Chondrocyte (in vitro differentiated cells): ENCODE measurements at regions not wholly inside any gene's neighbourhood (a gene's known extent, or its start where the extent isn't known, plus 50 kb on each side); places are given as distances from the start of the nearest gene placed in this dataset.

Experiments used
- DNase-seq: peaks from one replicate; pipeline ENCODE4 v3.0.0; 2021; ENCODE audit warnings: mixed read lengths, low spot score
- H3K27ac Mint-ChIP-seq: one replicate; pipeline ENCODE4 v1.8.0; 2021; ENCODE audit warnings: mild to moderate bottlenecking, moderate library complexity, mixed read lengths; ENCODE audit not compliant: unreplicated experiment
- H3K27me3 Mint-ChIP-seq: 2 replicates; pipeline ENCODE4 v1.8.0; 2021; ENCODE audit warnings: low read depth, mixed read lengths
- H3K36me3 Mint-ChIP-seq: 2 replicates; pipeline ENCODE4 v1.8.0; 2021; ENCODE audit warnings: low read depth, mixed read lengths
- H3K4me1 Mint-ChIP-seq: 2 replicates; pipeline ENCODE4 v1.8.0; 2021; ENCODE audit warnings: low read depth, mild to moderate bottlenecking, mixed read lengths
- H3K4me3 Mint-ChIP-seq: one replicate; pipeline ENCODE4 v1.8.0; 2021; ENCODE audit warnings: mild to moderate bottlenecking, moderate library complexity, mixed read lengths; ENCODE audit not compliant: unreplicated experiment
- H3K9me3 Mint-ChIP-seq: 2 replicates; pipeline ENCODE4 v1.8.0; 2021; ENCODE audit warnings: low read depth, mixed read lengths
- TF ChIP-seq, protein P1 (sequence below): fragments of 200-600 bp; sonication (generic); IDR thresholded peaks from 2 replicates; pipeline ENCODE4 v1.5.0; 2021; ENCODE audit warnings: antibody characterized with exemption, mild to moderate bottlenecking, moderate library complexity

DNA sequence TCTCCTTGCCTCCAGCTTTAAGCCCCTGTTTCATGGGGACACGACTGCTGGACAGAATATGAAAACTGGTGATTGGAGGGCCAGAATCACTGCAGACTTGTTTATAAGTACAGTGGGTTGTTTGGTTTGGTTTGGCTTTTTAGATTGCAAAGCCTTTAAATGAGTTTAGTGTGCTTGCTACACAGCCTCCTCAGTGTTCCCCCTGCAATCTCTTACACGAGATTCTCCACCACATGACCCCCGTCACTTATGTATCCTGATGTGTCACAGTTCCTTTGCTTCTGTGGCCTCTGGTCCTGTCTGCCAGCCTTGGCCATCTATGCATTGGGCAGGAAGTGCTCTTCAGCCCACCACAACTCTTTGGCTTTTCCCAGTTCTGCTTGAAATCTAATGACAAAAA is 103.7 kb upstream of the ANKRD1 start:
- DNase-seq = no peak
- H3K27me3 Mint-ChIP-seq = no peaks in the 10 kb centered on the region
- H3K9me3 Mint-ChIP-seq = peaks cover 8% of the 10 kb centered on the region
- no peak overlapping the region for H3K4me3 Mint-ChIP-seq
- H3K27ac Mint-ChIP-seq = no peak overlapping the region
- peaks cover 37% of the 10 kb centered on the region for H3K4me1 Mint-ChIP-seq
- H3K36me3 Mint-ChIP-seq = peaks cover 2% of the 10 kb centered on the region
- TF ChIP-seq, protein P1, sequence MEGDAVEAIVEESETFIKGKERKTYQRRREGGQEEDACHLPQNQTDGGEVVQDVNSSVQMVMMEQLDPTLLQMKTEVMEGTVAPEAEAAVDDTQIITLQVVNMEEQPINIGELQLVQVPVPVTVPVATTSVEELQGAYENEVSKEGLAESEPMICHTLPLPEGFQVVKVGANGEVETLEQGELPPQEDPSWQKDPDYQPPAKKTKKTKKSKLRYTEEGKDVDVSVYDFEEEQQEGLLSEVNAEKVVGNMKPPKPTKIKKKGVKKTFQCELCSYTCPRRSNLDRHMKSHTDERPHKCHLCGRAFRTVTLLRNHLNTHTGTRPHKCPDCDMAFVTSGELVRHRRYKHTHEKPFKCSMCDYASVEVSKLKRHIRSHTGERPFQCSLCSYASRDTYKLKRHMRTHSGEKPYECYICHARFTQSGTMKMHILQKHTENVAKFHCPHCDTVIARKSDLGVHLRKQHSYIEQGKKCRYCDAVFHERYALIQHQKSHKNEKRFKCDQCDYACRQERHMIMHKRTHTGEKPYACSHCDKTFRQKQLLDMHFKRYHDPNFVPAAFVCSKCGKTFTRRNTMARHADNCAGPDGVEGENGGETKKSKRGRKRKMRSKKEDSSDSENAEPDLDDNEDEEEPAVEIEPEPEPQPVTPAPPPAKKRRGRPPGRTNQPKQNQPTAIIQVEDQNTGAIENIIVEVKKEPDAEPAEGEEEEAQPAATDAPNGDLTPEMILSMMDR = no peak

DNA sequence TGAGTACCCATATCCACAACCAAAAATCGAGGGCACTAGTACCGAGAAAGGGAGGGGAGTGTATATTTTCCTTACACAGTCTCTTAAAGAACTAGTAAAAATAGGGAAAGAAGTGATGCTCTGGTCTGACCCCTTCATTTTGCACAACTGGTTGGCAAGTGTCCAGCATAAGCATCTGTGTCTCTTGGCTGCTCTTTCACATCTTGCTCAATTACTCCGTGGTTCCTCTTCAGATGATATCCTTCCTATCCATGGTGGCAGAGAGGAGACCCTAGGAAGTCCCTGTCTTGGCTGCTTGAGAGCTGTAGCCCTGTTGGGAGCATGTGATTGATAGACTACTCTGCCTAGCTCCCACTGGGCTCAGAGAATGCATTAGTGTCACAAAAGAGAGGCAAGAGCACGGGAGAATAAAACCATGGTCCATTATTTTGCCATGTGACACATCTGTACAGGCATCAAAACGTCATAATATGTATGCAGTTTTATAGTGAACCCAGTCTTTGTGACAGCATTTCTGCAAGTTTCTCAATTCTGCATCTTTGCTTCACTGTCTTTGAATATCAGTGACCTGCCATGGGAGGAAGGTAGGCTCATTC is 111.8 kb upstream of the ANKRD1 start:
- Mint-ChIP-seq H3K27ac (no peak overlapping the region), H3K9me3 (peaks cover 5% of the 10 kb centered on the region), H3K4me3 (no peak overlapping the region), H3K36me3 (no peaks in the 10 kb centered on the region), H3K27me3 (no peaks in the 10 kb centered on the region), H3K4me1 (peaks cover 46% of the 10 kb centered on the region)
- DNase-seq = no peak
- TF ChIP-seq, protein P1 = no peak

DNA sequence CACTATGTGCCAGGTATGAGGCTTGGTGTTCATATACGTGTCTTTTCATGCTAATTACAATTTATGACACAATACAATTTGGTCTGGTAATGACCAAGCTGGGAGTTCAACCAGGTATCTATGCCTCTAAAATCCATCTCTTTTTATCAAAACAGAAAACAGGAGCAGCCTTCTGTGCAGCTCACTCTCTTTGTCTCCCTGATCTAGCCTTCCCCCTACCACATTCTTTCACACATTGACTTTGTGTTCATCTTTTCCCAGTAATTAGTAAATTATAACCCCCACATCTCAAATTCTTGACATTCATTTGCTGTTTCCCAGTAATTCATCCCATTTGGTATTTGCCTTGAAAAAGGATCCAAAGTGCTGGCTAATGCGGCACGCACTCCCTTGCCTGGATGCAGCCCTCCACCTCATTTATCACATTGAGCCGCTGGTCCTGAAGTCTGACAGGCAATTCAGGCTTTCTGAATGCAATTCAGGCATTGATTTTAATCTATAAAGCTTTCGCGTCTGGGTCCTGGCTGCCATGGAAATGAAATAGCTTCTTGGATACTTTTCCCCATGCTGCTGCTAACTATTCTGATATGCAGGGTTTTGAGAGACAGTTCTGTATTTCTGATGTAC is 112.5 kb upstream of the ANKRD1 start:
- TF ChIP-seq, protein P1 = no peak
- H3K27ac Mint-ChIP-seq = no peak overlapping the region
- no peaks in the 10 kb centered on the region for H3K27me3 Mint-ChIP-seq
- peaks cover 46% of the 10 kb centered on the region for H3K4me1 Mint-ChIP-seq
- no peak for DNase-seq
- H3K36me3 Mint-ChIP-seq = no peaks in the 10 kb centered on the region
- H3K9me3 Mint-ChIP-seq = peaks cover 2% of the 10 kb centered on the region
- H3K4me3 Mint-ChIP-seq = no peak overlapping the region

DNA sequence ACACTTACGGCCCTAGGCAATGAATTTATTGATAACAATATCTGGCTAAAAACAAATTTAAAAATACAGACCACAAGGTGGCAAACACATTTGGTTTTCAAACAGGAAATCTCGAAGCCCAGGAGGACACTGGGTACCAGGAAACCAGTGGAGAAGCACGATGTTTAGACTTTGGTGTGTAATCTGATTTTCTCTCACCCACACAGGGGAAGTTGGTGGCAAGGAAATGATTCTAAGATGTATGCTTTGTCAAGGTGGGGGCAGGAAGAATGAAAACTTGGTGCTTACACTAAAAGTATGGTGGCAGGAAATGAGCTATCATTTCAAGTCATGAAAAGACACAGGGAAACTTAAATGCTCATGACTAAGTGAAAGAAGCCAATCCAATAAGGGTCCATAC is 113.2 kb upstream of the ANKRD1 start:
- TF ChIP-seq, protein P1 = no peak
- peak overlapping the region; percentile 38 for H3K27ac Mint-ChIP-seq
- no peaks in the 10 kb centered on the region for H3K36me3 Mint-ChIP-seq
- no peak overlapping the region for H3K4me3 Mint-ChIP-seq
- no peak for DNase-seq
- H3K4me1 Mint-ChIP-seq = peaks cover 46% of the 10 kb centered on the region
- peaks cover 1% of the 10 kb centered on the region for H3K9me3 Mint-ChIP-seq
- no peaks in the 10 kb centered on the region for H3K27me3 Mint-ChIP-seq

DNA sequence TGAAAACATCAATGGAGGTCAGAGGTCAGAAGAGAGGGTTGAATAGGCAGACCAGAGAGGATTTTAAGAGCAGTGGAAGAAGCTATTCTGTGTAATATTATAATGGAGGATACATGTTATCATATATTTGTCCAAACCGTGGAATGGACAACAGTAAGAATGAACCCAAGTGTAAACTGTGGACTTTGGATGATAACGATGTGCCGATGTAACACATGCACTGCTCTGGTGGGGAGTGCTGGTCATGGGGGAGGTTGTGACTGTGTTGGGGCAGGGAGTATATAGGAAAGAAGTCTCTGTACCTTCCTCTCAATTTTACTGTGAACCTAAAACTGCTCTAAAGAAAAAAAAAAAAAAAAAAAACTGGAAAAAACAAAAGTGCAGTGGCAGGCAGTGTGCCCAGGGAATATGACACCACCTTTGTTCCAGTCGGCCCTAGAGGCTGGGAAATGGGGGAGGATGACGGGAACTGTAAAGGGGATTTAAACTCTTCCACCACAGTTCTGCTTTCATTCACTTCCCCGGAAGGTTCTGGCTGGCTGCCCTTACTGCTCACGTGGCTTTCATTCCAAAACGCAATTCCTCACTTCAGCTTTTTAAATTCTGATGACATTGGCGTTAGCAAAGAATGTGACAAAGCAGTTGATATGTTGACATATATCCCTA is 113.7 kb upstream of the ANKRD1 start:
- DNase-seq = no peak
- peak overlapping the region; percentile 73 for H3K27ac Mint-ChIP-seq

More for the DNA sequence above, 113.7 kb upstream of the ANKRD1 start:
- no peaks in the 10 kb centered on the region for H3K9me3 Mint-ChIP-seq
- H3K4me1 Mint-ChIP-seq = peaks cover 46% of the 10 kb centered on the region
- H3K36me3 Mint-ChIP-seq = no peaks in the 10 kb centered on the region
- H3K27me3 Mint-ChIP-seq = no peaks in the 10 kb centered on the region
- no peak overlapping the region for H3K4me3 Mint-ChIP-seq
- TF ChIP-seq, protein P1 = no peak
